ENCODE measurements at regions not wholly inside any gene's neighbourhood (a gene's known extent, or its start where the extent isn't known, plus 50 kb on each side); places are given as distances from the start of the nearest gene placed in this dataset.

DNA sequence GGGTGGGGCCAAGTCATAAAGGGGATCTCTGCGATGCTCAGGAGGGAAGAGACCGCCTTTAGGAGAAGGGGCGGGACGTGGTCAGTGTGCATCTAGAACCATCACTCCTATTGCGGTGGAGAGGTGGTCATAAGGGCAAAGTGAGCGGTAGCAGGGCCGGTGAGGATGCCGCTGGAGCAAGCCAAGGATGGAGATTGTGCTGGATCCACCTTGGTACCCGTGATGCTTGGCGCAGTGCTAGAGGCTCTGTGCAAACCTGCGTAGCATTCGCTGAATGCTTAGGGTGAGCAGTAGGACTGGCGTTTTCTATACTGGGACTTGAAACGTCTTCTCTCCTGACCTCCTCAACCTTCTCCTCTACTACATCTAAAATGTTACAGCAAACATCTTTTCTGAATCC lies 294.2 kb downstream of the FGF9 start (continued):
- TF ChIP-seq POLR2AphosphoS5 (IDR thresholded peaks at IDR 0.05; ENCODE audit: low read depth, low read length) = no peak
- no peak for TF ChIP-seq JUND (IDR thresholded peaks at IDR 0.05)
- no peak for TF ChIP-seq FOSL1 (IDR thresholded peaks at IDR 0.05; ENCODE audit: low read depth)
- TF ChIP-seq SRF (IDR thresholded peaks at IDR 0.05; ENCODE audit: low read depth) = no peak
- no peak for TF ChIP-seq SIN3A (IDR thresholded peaks at IDR 0.05; ENCODE audit: low read depth)
- no peak for TF ChIP-seq EZH2phosphoT487 (IDR thresholded peaks at IDR 0.05; ENCODE audit: borderline replicate concordance)
- TF ChIP-seq ZNF274 (IDR thresholded peaks at IDR 0.05; ENCODE audit: low read depth, low read length) = no peak
- TF ChIP-seq CEBPB (IDR thresholded peaks at IDR 0.05; ENCODE audit: low read depth) = no peak
- TF ChIP-seq, protein P1, sequence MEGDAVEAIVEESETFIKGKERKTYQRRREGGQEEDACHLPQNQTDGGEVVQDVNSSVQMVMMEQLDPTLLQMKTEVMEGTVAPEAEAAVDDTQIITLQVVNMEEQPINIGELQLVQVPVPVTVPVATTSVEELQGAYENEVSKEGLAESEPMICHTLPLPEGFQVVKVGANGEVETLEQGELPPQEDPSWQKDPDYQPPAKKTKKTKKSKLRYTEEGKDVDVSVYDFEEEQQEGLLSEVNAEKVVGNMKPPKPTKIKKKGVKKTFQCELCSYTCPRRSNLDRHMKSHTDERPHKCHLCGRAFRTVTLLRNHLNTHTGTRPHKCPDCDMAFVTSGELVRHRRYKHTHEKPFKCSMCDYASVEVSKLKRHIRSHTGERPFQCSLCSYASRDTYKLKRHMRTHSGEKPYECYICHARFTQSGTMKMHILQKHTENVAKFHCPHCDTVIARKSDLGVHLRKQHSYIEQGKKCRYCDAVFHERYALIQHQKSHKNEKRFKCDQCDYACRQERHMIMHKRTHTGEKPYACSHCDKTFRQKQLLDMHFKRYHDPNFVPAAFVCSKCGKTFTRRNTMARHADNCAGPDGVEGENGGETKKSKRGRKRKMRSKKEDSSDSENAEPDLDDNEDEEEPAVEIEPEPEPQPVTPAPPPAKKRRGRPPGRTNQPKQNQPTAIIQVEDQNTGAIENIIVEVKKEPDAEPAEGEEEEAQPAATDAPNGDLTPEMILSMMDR (IDR thresholded peaks at IDR 0.05 in 2 of 3, conservative IDR thresholded peaks at IDR 0.05 in 1 of 3; ENCODE audit: borderline replicate concordance in 1 of 3, insufficient read depth in 1 of 3, low read depth in 2 of 3, low read length in 2 of 3) = no peak
- TF ChIP-seq, protein P2, sequence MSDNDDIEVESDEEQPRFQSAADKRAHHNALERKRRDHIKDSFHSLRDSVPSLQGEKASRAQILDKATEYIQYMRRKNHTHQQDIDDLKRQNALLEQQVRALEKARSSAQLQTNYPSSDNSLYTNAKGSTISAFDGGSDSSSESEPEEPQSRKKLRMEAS (IDR thresholded peaks at IDR 0.05) = no peak

DNA sequence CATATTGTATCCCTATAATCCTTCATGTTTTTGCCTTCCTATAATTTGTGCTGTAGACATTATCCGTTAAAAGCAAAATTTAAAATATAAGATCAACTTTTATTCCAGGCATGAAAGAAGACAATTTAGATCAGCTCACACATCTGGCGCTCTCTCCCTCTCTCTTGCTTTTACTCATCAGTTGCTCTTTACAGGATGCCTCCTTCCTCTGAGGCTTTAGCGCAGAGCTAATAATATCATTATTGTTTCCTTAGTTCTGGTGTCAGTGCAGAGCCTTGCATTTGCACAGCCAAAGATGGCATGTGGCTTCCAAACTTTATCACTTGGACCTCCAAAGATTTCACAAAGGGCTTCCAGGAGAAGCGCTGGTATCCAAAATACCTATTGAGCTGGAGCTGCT lies 295.1 kb downstream of the FGF9 start:
- H3K9me3 ChIP-seq (ENCODE audit: control insufficient read depth in 1 of 2, insufficient read depth in 1 of 2, low read depth in 1 of 2, low read length in 2 of 2) = no peaks in the 10 kb centered on the region
- intact Hi-C loops (cut with micrococcal nuclease) = no loop called here
- no peaks in the 10 kb centered on the region for H3K36me3 ChIP-seq (ENCODE audit: control insufficient read depth in 1 of 2, insufficient read depth in 2 of 2, low read length in 2 of 2)
- H3K4me3 ChIP-seq (replicated peaks in 1 of 2; ENCODE audit: low read depth in 1 of 2, low read length in 2 of 2) = no peak overlapping the region
- DNase-seq (ENCODE audit: low read depth, low spot score) = no peak
- no peaks in the 10 kb centered on the region for H3K9me2 ChIP-seq (ENCODE audit: insufficient read depth)
- no peak overlapping the region for H2AFZ ChIP-seq (ENCODE audit: low read depth, low read length, poor library complexity, severe bottlenecking)
- no peaks in the 10 kb centered on the region for H3K4me1 ChIP-seq (ENCODE audit: control insufficient read depth in 1 of 2, insufficient read depth in 2 of 2, low read length in 2 of 2)
- H3K27ac ChIP-seq (ENCODE audit: low read depth, low read length) = no peak overlapping the region
- no TSS peak for BruUV-seq (replicated peaks)
- H3K27me3 ChIP-seq (ENCODE audit: insufficient read depth, low read length) = 0 out of 2 replicates have a peak, but pooled peaks cover 5% of the 10 kb centered on the region
- POLR2A ChIA-PET = no interaction called here
- ATAC-seq = no peak
- no peak overlapping the region for H3K9ac ChIP-seq (ENCODE audit: low read length)
- TF ChIP-seq CEBPB (IDR thresholded peaks at IDR 0.05; ENCODE audit: low read depth) (no peak), JUND (IDR thresholded peaks at IDR 0.05) (no peak)
- H3K79me2 ChIP-seq (ENCODE audit: insufficient read depth, low read length) = no peaks in the 10 kb centered on the region
- H3K4me2 ChIP-seq (ENCODE audit: low read length) = no peak overlapping the region
- RAD21 ChIA-PET (ENCODE audit: low non-redundant PET in 1 of 2, low total read pairs in 2 of 2, uncharacterized antibody in 2 of 2, unreplicated experiment in 2 of 2) = no interaction called here
- no peaks in the 10 kb centered on the region for H4K20me1 ChIP-seq (ENCODE audit: insufficient read depth)
- CTCF ChIA-PET = no interaction called here

Measured in HCT116 (cell line).